ENCODE measurements at regions not wholly inside any gene's neighbourhood (a gene's known extent, or its start where the extent isn't known, plus 50 kb on each side); places are given as distances from the start of the nearest gene placed in this dataset.

DNA sequence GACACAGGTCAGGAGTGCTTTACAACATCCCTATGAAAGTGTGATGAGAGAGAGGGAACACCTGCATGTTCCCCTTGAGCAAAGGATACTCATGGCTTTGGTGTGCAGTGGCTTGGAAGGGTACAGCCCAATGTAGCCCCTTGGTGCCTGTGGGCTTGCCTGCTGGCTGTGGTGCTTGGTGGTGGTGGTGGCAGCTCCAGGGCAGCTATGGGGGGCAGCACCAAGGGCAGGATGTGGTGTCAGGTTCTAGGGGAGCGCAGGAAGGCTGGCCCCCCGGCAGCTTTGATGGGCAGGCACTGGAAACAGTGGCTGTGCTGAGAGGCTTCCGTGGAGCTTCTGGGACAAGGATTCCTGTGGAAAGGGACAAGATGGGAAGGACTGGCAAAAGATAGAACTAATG is 464.0 kb upstream of the ZMIZ1 start:
- TF ChIP-seq FOXP2 (optimal IDR thresholded peaks at IDR 0.05; ENCODE audit: borderline replicate concordance, extremely low read depth, extremely low read length, insufficient read depth) (no peak), SIN3A (IDR thresholded peaks at IDR 0.05; ENCODE audit: borderline replicate concordance, insufficient read depth, low read length) (no peak), TAF1 (IDR thresholded peaks at IDR 0.05; ENCODE audit: borderline replicate concordance, insufficient read depth, low read length) (no peak), POLR2AphosphoS5 (IDR thresholded peaks at IDR 0.05; ENCODE audit: low read depth, low read length) (no peak)
- TF ChIP-seq, protein P1, sequence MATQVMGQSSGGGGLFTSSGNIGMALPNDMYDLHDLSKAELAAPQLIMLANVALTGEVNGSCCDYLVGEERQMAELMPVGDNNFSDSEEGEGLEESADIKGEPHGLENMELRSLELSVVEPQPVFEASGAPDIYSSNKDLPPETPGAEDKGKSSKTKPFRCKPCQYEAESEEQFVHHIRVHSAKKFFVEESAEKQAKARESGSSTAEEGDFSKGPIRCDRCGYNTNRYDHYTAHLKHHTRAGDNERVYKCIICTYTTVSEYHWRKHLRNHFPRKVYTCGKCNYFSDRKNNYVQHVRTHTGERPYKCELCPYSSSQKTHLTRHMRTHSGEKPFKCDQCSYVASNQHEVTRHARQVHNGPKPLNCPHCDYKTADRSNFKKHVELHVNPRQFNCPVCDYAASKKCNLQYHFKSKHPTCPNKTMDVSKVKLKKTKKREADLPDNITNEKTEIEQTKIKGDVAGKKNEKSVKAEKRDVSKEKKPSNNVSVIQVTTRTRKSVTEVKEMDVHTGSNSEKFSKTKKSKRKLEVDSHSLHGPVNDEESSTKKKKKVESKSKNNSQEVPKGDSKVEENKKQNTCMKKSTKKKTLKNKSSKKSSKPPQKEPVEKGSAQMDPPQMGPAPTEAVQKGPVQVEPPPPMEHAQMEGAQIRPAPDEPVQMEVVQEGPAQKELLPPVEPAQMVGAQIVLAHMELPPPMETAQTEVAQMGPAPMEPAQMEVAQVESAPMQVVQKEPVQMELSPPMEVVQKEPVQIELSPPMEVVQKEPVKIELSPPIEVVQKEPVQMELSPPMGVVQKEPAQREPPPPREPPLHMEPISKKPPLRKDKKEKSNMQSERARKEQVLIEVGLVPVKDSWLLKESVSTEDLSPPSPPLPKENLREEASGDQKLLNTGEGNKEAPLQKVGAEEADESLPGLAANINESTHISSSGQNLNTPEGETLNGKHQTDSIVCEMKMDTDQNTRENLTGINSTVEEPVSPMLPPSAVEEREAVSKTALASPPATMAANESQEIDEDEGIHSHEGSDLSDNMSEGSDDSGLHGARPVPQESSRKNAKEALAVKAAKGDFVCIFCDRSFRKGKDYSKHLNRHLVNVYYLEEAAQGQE (IDR thresholded peaks at IDR 0.05; ENCODE audit: insufficient read depth in 1 of 2, low read depth in 2 of 2, low read length in 2 of 2), result no peak

DNA sequence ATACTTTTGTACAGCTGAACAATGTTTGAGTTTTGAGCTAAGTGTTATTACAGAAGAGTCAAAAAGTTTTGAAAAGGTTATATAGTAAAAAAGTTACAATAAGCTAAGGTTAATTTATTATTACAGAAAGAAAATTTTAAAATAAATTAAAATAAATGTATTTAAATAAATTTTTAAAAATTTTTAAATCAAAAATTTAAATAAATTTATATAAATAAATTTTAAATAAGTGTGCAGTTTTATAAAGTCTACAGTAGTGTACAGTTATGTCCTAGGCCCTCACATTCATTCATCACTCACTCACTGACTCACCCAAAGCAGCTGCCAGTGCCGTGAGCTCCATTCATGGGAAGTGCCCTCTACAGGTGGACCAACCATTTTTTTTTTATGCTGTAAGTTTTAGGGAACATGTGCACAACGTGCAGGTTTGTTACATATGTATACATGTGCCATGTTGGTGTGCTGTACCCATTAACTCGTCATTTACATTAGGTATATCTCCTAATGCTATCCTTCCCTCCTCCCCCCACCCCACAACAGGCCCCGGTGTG is 462.9 kb upstream of the ZMIZ1 start:
- TF ChIP-seq, protein P1 (IDR thresholded peaks at IDR 0.05; ENCODE audit: insufficient read depth in 1 of 2, low read depth in 2 of 2, low read length in 2 of 2), result no peak
- TF ChIP-seq SIN3A (IDR thresholded peaks at IDR 0.05; ENCODE audit: borderline replicate concordance, insufficient read depth, low read length) (no peak), TAF1 (IDR thresholded peaks at IDR 0.05; ENCODE audit: borderline replicate concordance, insufficient read depth, low read length) (no peak), FOXP2 (optimal IDR thresholded peaks at IDR 0.05; ENCODE audit: borderline replicate concordance, extremely low read depth, extremely low read length, insufficient read depth) (no peak), POLR2AphosphoS5 (IDR thresholded peaks at IDR 0.05; ENCODE audit: low read depth, low read length) (no peak)

DNA sequence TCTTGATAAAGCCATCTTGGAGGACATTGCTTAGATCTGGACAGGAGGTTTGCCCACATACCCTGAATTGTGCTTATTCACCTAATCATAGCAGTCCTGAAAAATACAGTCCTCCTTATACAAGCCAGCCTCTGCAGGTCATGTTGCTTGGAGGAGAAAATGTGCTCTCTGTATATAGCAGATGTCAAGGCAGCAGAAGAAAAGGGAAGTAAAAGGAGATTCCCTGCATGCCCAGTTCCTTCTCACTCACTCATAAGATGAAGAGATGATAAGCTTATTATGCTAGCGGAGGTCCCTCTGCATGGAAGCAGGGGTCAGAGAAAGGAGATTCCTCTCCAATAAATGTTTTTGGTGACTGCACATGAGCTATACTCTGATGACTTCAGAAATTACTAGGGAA is 458.8 kb upstream of the ZMIZ1 start:
- TF ChIP-seq SIN3A (IDR thresholded peaks at IDR 0.05; ENCODE audit: borderline replicate concordance, insufficient read depth, low read length) (no peak), TAF1 (IDR thresholded peaks at IDR 0.05; ENCODE audit: borderline replicate concordance, insufficient read depth, low read length) (no peak)

DNA sequence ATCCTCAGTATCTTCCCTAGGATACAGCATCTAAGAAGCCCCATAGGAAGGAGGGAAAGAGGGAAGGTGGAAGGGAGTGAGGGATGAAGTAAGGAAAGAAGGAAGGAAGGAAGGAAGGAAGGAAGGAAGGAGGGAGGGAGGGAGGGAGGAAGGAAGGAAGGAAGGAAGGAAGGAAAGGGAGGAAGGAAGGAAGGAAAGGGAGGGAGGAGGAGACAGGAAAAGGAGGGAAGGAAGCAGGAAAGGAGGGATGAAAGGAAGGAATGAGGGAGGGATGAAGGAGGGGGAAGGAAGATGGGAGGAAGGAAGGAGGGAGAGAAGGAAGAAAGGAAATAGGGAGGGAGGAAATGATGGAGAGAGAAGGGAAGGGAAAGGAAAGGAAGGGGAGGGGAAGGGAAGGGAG is 455.6 kb upstream of the ZMIZ1 start:
- TF ChIP-seq, protein P1 (IDR thresholded peaks at IDR 0.05; ENCODE audit: insufficient read depth in 1 of 2, low read depth in 2 of 2, low read length in 2 of 2), result no peak
- no peak for TF ChIP-seq TAF1 (IDR thresholded peaks at IDR 0.05; ENCODE audit: borderline replicate concordance, insufficient read depth, low read length)
- no peak for TF ChIP-seq SIN3A (IDR thresholded peaks at IDR 0.05; ENCODE audit: borderline replicate concordance, insufficient read depth, low read length)
- no peak for TF ChIP-seq POLR2AphosphoS5 (IDR thresholded peaks at IDR 0.05; ENCODE audit: low read depth, low read length)
- no peak for TF ChIP-seq FOXP2 (optimal IDR thresholded peaks at IDR 0.05; ENCODE audit: borderline replicate concordance, extremely low read depth, extremely low read length, insufficient read depth)

DNA sequence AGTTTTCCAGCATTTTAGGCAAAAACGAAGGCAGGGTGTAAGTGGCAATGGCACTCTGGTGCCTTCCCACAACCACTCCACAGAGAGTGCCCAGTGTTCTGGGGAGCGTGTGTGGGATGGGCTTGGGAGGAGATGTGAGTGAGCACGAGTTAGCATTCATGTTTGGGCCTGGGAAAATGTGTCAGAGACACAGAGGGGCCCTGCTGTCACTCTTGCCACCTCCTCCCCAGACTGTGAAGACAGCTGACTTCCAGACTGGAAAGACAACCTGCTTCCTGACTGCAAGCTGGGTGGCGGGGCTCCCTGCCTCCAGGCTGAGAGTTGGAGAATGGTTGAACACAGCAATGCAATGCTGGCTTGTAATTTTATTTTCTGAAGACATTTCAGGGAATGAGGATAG is 454.5 kb upstream of the ZMIZ1 start:
- TF ChIP-seq, protein P1 (IDR thresholded peaks at IDR 0.05; ENCODE audit: insufficient read depth in 1 of 2, low read depth in 2 of 2, low read length in 2 of 2), result no peak
- TF ChIP-seq POLR2AphosphoS5 (IDR thresholded peaks at IDR 0.05; ENCODE audit: low read depth, low read length), result no peak
- no peak for TF ChIP-seq FOXP2 (optimal IDR thresholded peaks at IDR 0.05; ENCODE audit: borderline replicate concordance, extremely low read depth, extremely low read length, insufficient read depth)
- no peak for TF ChIP-seq SIN3A (IDR thresholded peaks at IDR 0.05; ENCODE audit: borderline replicate concordance, insufficient read depth, low read length)
- no peak for TF ChIP-seq TAF1 (IDR thresholded peaks at IDR 0.05; ENCODE audit: borderline replicate concordance, insufficient read depth, low read length)
